GM23338 (cell line): ENCODE measurements at regions not wholly inside any gene's neighbourhood (a gene's known extent, or its start where the extent isn't known, plus 50 kb on each side); places are given as distances from the start of the nearest gene placed in this dataset.

Experiments
- ATAC-seq: fragments of 200-7000 bp; cut with Tn5 transposase; 3 replicates; pipeline ENCODE4 v1.9.1; 2020
- DNase-seq: peaks from one replicate; pipeline ENCODE4 v3.0.0-alpha.2; 2015; ENCODE audit warnings: low spot score
- H2AFZ ChIP-seq: fragments of 200-600 bp; sonication (generic); 2 replicates; pipeline ENCODE4 v1.8.0; 2016; ENCODE audit warnings: antibody characterized with exemption, mild to moderate bottlenecking, moderate library complexity
- H3F3A ChIP-seq: fragments of 200-600 bp; sonication (generic); replicated peaks from 2 replicates; pipeline ENCODE4 v1.8.0; 2017; ENCODE audit warnings: antibody characterized with exemption, mixed run types, low read depth
- H3K27ac ChIP-seq: fragments of 200-600 bp; sonication (generic); 2 replicates; pipeline ENCODE4 v1.6.1; 2016; ENCODE audit warnings: low read depth
- H3K27me3 ChIP-seq: fragments of 200-600 bp; sonication (generic); 2 replicates; pipeline ENCODE4 v1.8.0; 2016; ENCODE audit warnings: mild to moderate bottlenecking, mixed run types, moderate library complexity; ENCODE audit not compliant: insufficient read depth
- H3K36me3 ChIP-seq: fragments of 200-600 bp; sonication (generic); 2 replicates; pipeline ENCODE4 v1.8.0; 2016; ENCODE audit warnings: mild to moderate bottlenecking; ENCODE audit not compliant: insufficient read depth
- H3K4me1 ChIP-seq: fragments of 200-600 bp; sonication (generic); 2 replicates; pipeline ENCODE4 v1.8.0; 2016; ENCODE audit warnings: mild to moderate bottlenecking, moderate library complexity; ENCODE audit not compliant: insufficient read depth
- H3K4me2 ChIP-seq: fragments of 200-600 bp; sonication (generic); 2 replicates; pipeline ENCODE4 v1.7.1; 2017; ENCODE audit warnings: mixed run types
- H3K4me3 ChIP-seq: fragments of 200-600 bp; sonication (generic); 2 replicates; pipeline ENCODE4 v1.6.1; 2016; ENCODE audit warnings: mixed run types
- H3K79me2 ChIP-seq: fragments of 200-600 bp; sonication (generic); replicated peaks from 2 replicates; pipeline ENCODE4 v1.8.0; 2017; ENCODE audit warnings: mild to moderate bottlenecking; ENCODE audit not compliant: insufficient read depth
- H3K9me2 ChIP-seq: fragments of 200-600 bp; sonication (generic); 2 replicates; pipeline ENCODE4 v1.8.0; 2017; ENCODE audit not compliant: insufficient read depth
- H4K20me1 ChIP-seq: fragments of 200-600 bp; sonication (generic); replicated peaks from 2 replicates; pipeline ENCODE4 v1.8.0; 2017; ENCODE audit warnings: mild to moderate bottlenecking; ENCODE audit not compliant: insufficient read depth
- H3K27ac Mint-ChIP-seq: 2 replicates; pipeline ENCODE4 v1.8.0; 2020; ENCODE audit warnings: inconsistent platforms, mild to moderate bottlenecking, moderate library complexity, mixed read lengths
- H3K27me3 Mint-ChIP-seq: 3 replicates; pipeline ENCODE4 v1.8.0; 2022; ENCODE audit warnings: low read depth, mild to moderate bottlenecking, moderate library complexity, mixed read lengths, inconsistent platforms; ENCODE audit not compliant: insufficient read depth, poor library complexity
- H3K36me3 Mint-ChIP-seq: 3 replicates; pipeline ENCODE4 v1.8.0; 2021; ENCODE audit warnings: low read depth, mild to moderate bottlenecking, inconsistent platforms, moderate library complexity, mixed read lengths
- H3K4me1 Mint-ChIP-seq: 3 replicates; pipeline ENCODE4 v1.8.0; 2020; ENCODE audit warnings: mild to moderate bottlenecking, inconsistent platforms, mixed read lengths
- H3K4me3 Mint-ChIP-seq: 3 replicates; pipeline ENCODE4 v1.8.0; 2021; ENCODE audit warnings: moderate library complexity, mild to moderate bottlenecking, inconsistent platforms, mixed read lengths
- H3K9me3 Mint-ChIP-seq: 3 replicates; pipeline ENCODE4 v1.8.0; 2020; ENCODE audit warnings: moderate library complexity, mild to moderate bottlenecking, inconsistent platforms, mixed read lengths
- CREB1 ChIP-seq: fragments of 250-450 bp; sonication (Bioruptor Pico); IDR thresholded peaks from 2 replicates; pipeline ENCODE4 v1.5.0; 2020; ENCODE audit warnings: low read depth, mild to moderate bottlenecking, moderate library complexity
- CTCF ChIP-seq, 2 experiments: fragments of 200-600 bp in 1 of 2; sonication (generic) in 1 of 2; conservative IDR thresholded peaks; 2 replicates each; pipeline versions ENCODE4 v1.5.1 to v1.6.1; 2016 to 2017; ENCODE audit warnings: antibody characterized with exemption in 2 of 2, low read depth in 2 of 2, mild to moderate bottlenecking in 2 of 2, moderate library complexity in 1 of 2
- ETS1 ChIP-seq: IDR thresholded peaks from 2 replicates; pipeline ENCODE4 v1.6.1; 2016; ENCODE audit warnings: antibody characterized with exemption
- EZH2 ChIP-seq: fragments of 200-600 bp; sonication (generic); IDR thresholded peaks from one replicate; pipeline ENCODE4 v1.8.0; 2017; ENCODE audit warnings: antibody characterized with exemption, mild to moderate bottlenecking, low read depth; ENCODE audit not compliant: unreplicated experiment
- EZH2phosphoT487 ChIP-seq: fragments of 200-600 bp; sonication (generic); IDR thresholded peaks from one replicate; pipeline ENCODE4 v1.8.1; 2018; ENCODE audit warnings: antibody characterized with exemption; ENCODE audit not compliant: unreplicated experiment
- JUNB ChIP-seq: IDR thresholded peaks from one replicate; pipeline ENCODE4 v1.6.1; 2016; ENCODE audit warnings: antibody characterized with exemption; ENCODE audit not compliant: unreplicated experiment
- NANOG ChIP-seq: IDR thresholded peaks from 2 replicates; pipeline ENCODE4 v1.6.1; 2016; ENCODE audit warnings: antibody characterized with exemption, borderline replicate concordance
- POLR2AphosphoS5 ChIP-seq: IDR thresholded peaks from 2 replicates; pipeline ENCODE4 v1.6.1; 2016; ENCODE audit warnings: antibody characterized with exemption, low read depth
- REST ChIP-seq: IDR thresholded peaks from one replicate; pipeline ENCODE4 v1.6.1; 2018; ENCODE audit warnings: antibody characterized with exemption; ENCODE audit not compliant: unreplicated experiment
- STAT1 ChIP-seq: IDR thresholded peaks from one replicate; pipeline ENCODE4 v1.6.1; 2016; ENCODE audit warnings: antibody characterized with exemption; ENCODE audit not compliant: unreplicated experiment
- ZNF114 ChIP-seq: fragments of 250-450 bp; sonication (Bioruptor Pico); IDR thresholded peaks from 2 replicates; pipeline ENCODE4 v1.5.0; 2020; ENCODE audit warnings: mild to moderate bottlenecking, moderate library complexity
- ZNF331 ChIP-seq: fragments of 250-450 bp; sonication (Bioruptor Pico); IDR thresholded peaks from 2 replicates; pipeline ENCODE4 v1.5.0; 2020; ENCODE audit warnings: low read depth, mild to moderate bottlenecking, moderate library complexity

- TF ChIP-seq JUNB = no peak
- no peak for TF ChIP-seq ETS1
- no peak for TF ChIP-seq STAT1
- no peak for TF ChIP-seq NANOG
- no peak for TF ChIP-seq POLR2AphosphoS5
- TF ChIP-seq ZNF331 (CRISPR knock-in tag) = no peak
- no peak for TF ChIP-seq EZH2phosphoT487
- no peak for TF ChIP-seq CTCF (conservative IDR thresholded peaks at IDR 0.05; ENCODE audit: low read depth in 2 of 2)
- no peak for TF ChIP-seq ZNF114
- TF ChIP-seq EZH2 = no peak
- no peak for TF ChIP-seq REST
- TF ChIP-seq CREB1 (CRISPR knock-in tag) = no peak
Observed at GRCh38 chr21:19266636-19267035, 863.1 kb upstream of the TMPRSS15 start (continued).

- DNase-seq (no peak), ATAC-seq (no peak)
- no peak overlapping the region for H3K27ac ChIP-seq
- 0 out of 2 replicates have a peak overlapping the region, but pooled peaks have one; percentile 28 for H2AFZ ChIP-seq
- no peaks in the 10 kb centered on the region for H3K27me3 Mint-ChIP-seq
- TF ChIP-seq EZH2 (no peak), ETS1 (no peak), ZNF114 (no peak), ZNF331 (CRISPR knock-in tag) (no peak), STAT1 (no peak), CTCF (conservative IDR thresholded peaks at IDR 0.05; ENCODE audit: low read depth in 2 of 2) (no peak), JUNB (no peak), REST (no peak), EZH2phosphoT487 (no peak), CREB1 (CRISPR knock-in tag) (no peak), NANOG (no peak)
- H3K4me1 Mint-ChIP-seq = no peaks in the 10 kb centered on the region
- no peaks in the 10 kb centered on the region for H3K36me3 ChIP-seq
- H3K9me2 ChIP-seq = no peaks in the 10 kb centered on the region
- no peaks in the 10 kb centered on the region for H3K27me3 ChIP-seq
- H3K4me3 ChIP-seq = no peak overlapping the region
- H3K4me3 Mint-ChIP-seq = no peak overlapping the region
- H4K20me1 ChIP-seq = no peaks in the 10 kb centered on the region
- no peak overlapping the region for H3K27ac Mint-ChIP-seq
- H3K9me3 Mint-ChIP-seq = no peaks in the 10 kb centered on the region
- H3K79me2 ChIP-seq = no peaks in the 10 kb centered on the region
- no peaks in the 10 kb centered on the region for H3K36me3 Mint-ChIP-seq
- H3K4me1 ChIP-seq = no peaks in the 10 kb centered on the region
- no peak overlapping the region for H3K4me2 ChIP-seq
- H3F3A ChIP-seq = no peaks in the 10 kb centered on the region
Observed at GRCh38 chr21:19268686-19269085, 865.1 kb upstream of the TMPRSS15 start.
